ENCODE measurements at regions not wholly inside any gene's neighbourhood (a gene's known extent, or its start where the extent isn't known, plus 50 kb on each side); places are given as distances from the start of the nearest gene placed in this dataset.

GRCh38 chr3:94195381-94195780 lies 132.5 kb downstream of the NSUN3 start:
- H3K27me3 ChIP-seq, result no peaks in the 10 kb centered on the region
- DNase-seq, result no peak
- no peak overlapping the region for H3K4me3 ChIP-seq
- no peak overlapping the region for H3K27ac ChIP-seq
- TF ChIP-seq POLR2A (IDR thresholded peaks at IDR 0.05), result no peak
- TF ChIP-seq, protein P1, sequence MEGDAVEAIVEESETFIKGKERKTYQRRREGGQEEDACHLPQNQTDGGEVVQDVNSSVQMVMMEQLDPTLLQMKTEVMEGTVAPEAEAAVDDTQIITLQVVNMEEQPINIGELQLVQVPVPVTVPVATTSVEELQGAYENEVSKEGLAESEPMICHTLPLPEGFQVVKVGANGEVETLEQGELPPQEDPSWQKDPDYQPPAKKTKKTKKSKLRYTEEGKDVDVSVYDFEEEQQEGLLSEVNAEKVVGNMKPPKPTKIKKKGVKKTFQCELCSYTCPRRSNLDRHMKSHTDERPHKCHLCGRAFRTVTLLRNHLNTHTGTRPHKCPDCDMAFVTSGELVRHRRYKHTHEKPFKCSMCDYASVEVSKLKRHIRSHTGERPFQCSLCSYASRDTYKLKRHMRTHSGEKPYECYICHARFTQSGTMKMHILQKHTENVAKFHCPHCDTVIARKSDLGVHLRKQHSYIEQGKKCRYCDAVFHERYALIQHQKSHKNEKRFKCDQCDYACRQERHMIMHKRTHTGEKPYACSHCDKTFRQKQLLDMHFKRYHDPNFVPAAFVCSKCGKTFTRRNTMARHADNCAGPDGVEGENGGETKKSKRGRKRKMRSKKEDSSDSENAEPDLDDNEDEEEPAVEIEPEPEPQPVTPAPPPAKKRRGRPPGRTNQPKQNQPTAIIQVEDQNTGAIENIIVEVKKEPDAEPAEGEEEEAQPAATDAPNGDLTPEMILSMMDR (IDR thresholded peaks at IDR 0.05), result no peak
- no peaks in the 10 kb centered on the region for H3K36me3 ChIP-seq
- intact Hi-C loops (cut with DNase I), result no loop called here
- H3K9me3 ChIP-seq, result peaks cover 0 to 6% (median 0%) of the 10 kb centered on the region in 3 donors
- WGBS, 2 donors, result 70 to 80% methylated on average over 2 of the region's 2 CpGs
- H3K4me1 ChIP-seq, result no peaks in the 10 kb centered on the region

- H3K27ac ChIP-seq, result no peak overlapping the region
- no peak for DNase-seq
- H3K9me3 ChIP-seq, result no peaks in the 10 kb centered on the region
- TF ChIP-seq, protein P1 (IDR thresholded peaks at IDR 0.05), result no peak
- no peak for TF ChIP-seq POLR2A (IDR thresholded peaks at IDR 0.05)
- no peaks in the 10 kb centered on the region for H3K27me3 ChIP-seq
- intact Hi-C loops (cut with DNase I), result no loop called here
- WGBS, 2 donors, result 84 to 87% methylated on average over 2 of the region's 2 CpGs
- no peak overlapping the region for H3K4me3 ChIP-seq
- no peaks in the 10 kb centered on the region for H3K4me1 ChIP-seq
- no peaks in the 10 kb centered on the region for H3K36me3 ChIP-seq
Observed at GRCh38 chr3:94206291-94206690, 143.4 kb downstream of the NSUN3 start.

DNA sequence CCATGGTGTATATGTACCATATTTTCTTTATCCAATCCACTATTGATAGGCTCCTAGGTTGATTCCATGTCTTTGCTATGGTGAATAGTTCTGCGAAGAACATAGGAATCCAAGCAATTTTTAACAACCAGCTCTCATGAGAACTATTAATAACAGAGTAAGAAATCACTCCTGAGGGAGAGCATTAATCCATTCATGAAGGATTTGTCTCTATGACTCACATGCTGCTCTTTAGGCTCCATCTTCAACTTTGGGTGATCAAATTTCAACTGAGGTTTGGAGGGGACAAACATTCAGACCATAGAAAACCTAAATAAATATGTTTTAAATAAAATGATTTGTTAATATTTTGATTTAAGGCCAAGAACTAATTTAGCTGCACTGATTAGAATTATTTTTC lies 147.4 kb downstream of the NSUN3 start:
- Histone ChIP-seq H3K4me1 (no peaks in the 10 kb centered on the region), H3K27me3 (no peaks in the 10 kb centered on the region), H3K27ac (no peak overlapping the region), H3K9me3 (no peaks in the 10 kb centered on the region), H3K4me3 (no peak overlapping the region), H3K36me3 (no peaks in the 10 kb centered on the region)
- WGBS, 2 donors, result 86 to 92% methylated on average over 1 of the region's 1 CpG
- no peak for DNase-seq
- intact Hi-C loops (cut with DNase I), result no loop called here
- TF ChIP-seq POLR2A (IDR thresholded peaks at IDR 0.05), result no peak
- TF ChIP-seq, protein P1 (IDR thresholded peaks at IDR 0.05), result no peak

DNA sequence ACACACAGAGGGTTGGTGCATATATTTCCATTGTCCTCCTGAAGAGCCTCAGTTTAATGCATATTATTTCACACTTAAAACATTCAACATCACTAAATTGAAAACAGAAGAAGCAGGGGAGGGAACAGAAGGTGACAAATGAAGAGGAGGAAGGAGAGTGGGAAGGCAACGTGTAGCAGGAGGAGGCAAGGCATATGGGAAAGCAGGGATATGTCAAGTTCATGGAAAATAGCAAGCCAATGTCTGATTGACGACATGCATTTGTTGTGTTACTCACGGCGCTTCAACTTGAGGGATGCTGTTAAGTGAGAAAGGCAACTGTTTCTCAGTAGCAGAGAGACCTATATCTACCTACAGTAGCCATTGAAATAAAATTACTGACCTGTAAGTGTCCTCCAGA lies 154.5 kb downstream of the NSUN3 start:
- H3K36me3 ChIP-seq, result no peaks in the 10 kb centered on the region
- TF ChIP-seq POLR2A (IDR thresholded peaks at IDR 0.05), result no peak
- TF ChIP-seq, protein P1 (IDR thresholded peaks at IDR 0.05), result no peak
- no peak for DNase-seq
- no peaks in the 10 kb centered on the region for H3K27me3 ChIP-seq
- H3K4me1 ChIP-seq, result no peaks in the 10 kb centered on the region
- no peak overlapping the region for H3K4me3 ChIP-seq
- H3K27ac ChIP-seq, result no peak overlapping the region
- 64 to 65% methylated on average over 4 of the region's 4 CpGs for WGBS, 2 donors
- H3K9me3 ChIP-seq, result no peaks in the 10 kb centered on the region
- intact Hi-C loops (cut with DNase I), result no loop called here

- Histone ChIP-seq H3K27ac (no peak overlapping the region), H3K9me3 (no peaks in the 10 kb centered on the region), H3K36me3 (no peaks in the 10 kb centered on the region), H3K4me1 (no peaks in the 10 kb centered on the region), H3K4me3 (no peak overlapping the region), H3K27me3 (no peaks in the 10 kb centered on the region)
- intact Hi-C loops (cut with DNase I), result no loop called here
- no peak for DNase-seq
- TF ChIP-seq, protein P1 (IDR thresholded peaks at IDR 0.05), result no peak
- TF ChIP-seq POLR2A (IDR thresholded peaks at IDR 0.05), result no peak
- 72 to 74% methylated on average over 2 of the region's 2 CpGs for WGBS, 2 donors
Observed at GRCh38 chr3:94220426-94220825, 157.6 kb downstream of the NSUN3 start.
